HepG2 (cell line): ENCODE measurements at regions not wholly inside any gene's neighbourhood (a gene's known extent, or its start where the extent isn't known, plus 50 kb on each side); places are given as distances from the start of the nearest gene placed in this dataset.

Experiments used
- POLR2AphosphoS5 ChIP-seq: IDR thresholded peaks from 2 replicates; pipeline ENCODE4 v1.6.1; 2012; ENCODE audit warnings: low read depth, low read length
- ZNF264 ChIP-seq: sonication (generic); formaldehyde crosslinking; IDR thresholded peaks from 2 replicates; pipeline ENCODE4 v1.4.0; 2020; ENCODE audit warnings: missing genetic modification reagents
- TF ChIP-seq, protein P1 (sequence below): sonication (generic); formaldehyde crosslinking; IDR thresholded peaks from 2 replicates; pipeline ENCODE4 v1.8.1; 2022; ENCODE audit warnings: mild to moderate bottlenecking, missing genetic modification reagents

DNA sequence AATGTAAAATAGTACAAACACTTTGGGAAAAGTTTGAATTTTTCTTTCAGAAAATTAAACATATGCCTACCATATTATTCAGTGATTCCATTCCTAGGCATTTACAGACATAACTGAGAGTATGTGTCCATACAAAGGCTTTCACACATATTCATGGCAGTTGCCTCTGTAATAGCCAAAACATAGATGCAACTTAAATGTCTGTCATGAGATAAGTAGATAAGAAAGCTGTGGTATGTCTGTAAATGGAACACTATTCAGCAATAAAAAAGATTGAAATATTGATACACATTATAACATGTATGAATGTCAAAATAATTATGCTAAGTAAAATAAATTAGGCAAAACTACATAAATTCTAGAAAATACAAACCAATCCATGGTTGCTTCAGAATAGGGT, 964.5 kb upstream of the MBL2 start:
- TF ChIP-seq, protein P1, sequence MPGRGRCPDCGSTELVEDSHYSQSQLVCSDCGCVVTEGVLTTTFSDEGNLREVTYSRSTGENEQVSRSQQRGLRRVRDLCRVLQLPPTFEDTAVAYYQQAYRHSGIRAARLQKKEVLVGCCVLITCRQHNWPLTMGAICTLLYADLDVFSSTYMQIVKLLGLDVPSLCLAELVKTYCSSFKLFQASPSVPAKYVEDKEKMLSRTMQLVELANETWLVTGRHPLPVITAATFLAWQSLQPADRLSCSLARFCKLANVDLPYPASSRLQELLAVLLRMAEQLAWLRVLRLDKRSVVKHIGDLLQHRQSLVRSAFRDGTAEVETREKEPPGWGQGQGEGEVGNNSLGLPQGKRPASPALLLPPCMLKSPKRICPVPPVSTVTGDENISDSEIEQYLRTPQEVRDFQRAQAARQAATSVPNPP (CRISPR knock-in tag) = no peak
- TF ChIP-seq POLR2AphosphoS5 (no peak), ZNF264 (CRISPR knock-in tag) (no peak)
